ENCODE measurements at regions not wholly inside any gene's neighbourhood (a gene's known extent, or its start where the extent isn't known, plus 50 kb on each side); places are given as distances from the start of the nearest gene placed in this dataset.

- no peak for TF ChIP-seq EZH2phosphoT487 (IDR thresholded peaks at IDR 0.05; ENCODE audit: borderline replicate concordance, low read length)
- TF ChIP-seq, protein P1, sequence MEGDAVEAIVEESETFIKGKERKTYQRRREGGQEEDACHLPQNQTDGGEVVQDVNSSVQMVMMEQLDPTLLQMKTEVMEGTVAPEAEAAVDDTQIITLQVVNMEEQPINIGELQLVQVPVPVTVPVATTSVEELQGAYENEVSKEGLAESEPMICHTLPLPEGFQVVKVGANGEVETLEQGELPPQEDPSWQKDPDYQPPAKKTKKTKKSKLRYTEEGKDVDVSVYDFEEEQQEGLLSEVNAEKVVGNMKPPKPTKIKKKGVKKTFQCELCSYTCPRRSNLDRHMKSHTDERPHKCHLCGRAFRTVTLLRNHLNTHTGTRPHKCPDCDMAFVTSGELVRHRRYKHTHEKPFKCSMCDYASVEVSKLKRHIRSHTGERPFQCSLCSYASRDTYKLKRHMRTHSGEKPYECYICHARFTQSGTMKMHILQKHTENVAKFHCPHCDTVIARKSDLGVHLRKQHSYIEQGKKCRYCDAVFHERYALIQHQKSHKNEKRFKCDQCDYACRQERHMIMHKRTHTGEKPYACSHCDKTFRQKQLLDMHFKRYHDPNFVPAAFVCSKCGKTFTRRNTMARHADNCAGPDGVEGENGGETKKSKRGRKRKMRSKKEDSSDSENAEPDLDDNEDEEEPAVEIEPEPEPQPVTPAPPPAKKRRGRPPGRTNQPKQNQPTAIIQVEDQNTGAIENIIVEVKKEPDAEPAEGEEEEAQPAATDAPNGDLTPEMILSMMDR (conservative IDR thresholded peaks at IDR 0.05; ENCODE audit: low read depth, low read length), result no peak
- TF ChIP-seq EZH2 (IDR thresholded peaks at IDR 0.05; ENCODE audit: low read length, unreplicated experiment), result no peak
Measured at GRCh38 chr9:18349530-18349929, 124.4 kb upstream of the ADAMTSL1 start.
